BE2C (cell line): ENCODE measurements at regions not wholly inside any gene's neighbourhood (a gene's known extent, or its start where the extent isn't known, plus 50 kb on each side); places are given as distances from the start of the nearest gene placed in this dataset.

ENCODE experiments used
- DNase-seq: peaks from one replicate; pipeline ENCODE4 v3.0.0-alpha.2; 2020
- H3K27me3 ChIP-seq: fragments of 250-450 bp; sonication (Bioruptor Pico); 2 replicates; pipeline ENCODE4 v1.5.1; 2020; ENCODE audit warnings: mild to moderate bottlenecking
- H3K36me3 ChIP-seq: fragments of 250-450 bp; sonication (Bioruptor Pico); 2 replicates; pipeline ENCODE4 v1.5.1; 2020; ENCODE audit warnings: mild to moderate bottlenecking
- H3K4me1 ChIP-seq: fragments of 250-450 bp; sonication (Bioruptor Pico); 2 replicates; pipeline ENCODE4 v1.5.1; 2020
- H3K4me3 ChIP-seq: 2 replicates; pipeline ENCODE4 v1.5.1; 2011; ENCODE audit warnings: low read depth, low read length
- H3K9me3 ChIP-seq: fragments of 250-450 bp; sonication (Bioruptor Pico); 2 replicates; pipeline ENCODE4 v1.5.1; 2020
- TF ChIP-seq, protein P1 (sequence below): IDR thresholded peaks from 2 replicates; pipeline ENCODE4 v1.5.1; 2012; ENCODE audit warnings: mild to moderate bottlenecking, low read depth, low read length

DNA sequence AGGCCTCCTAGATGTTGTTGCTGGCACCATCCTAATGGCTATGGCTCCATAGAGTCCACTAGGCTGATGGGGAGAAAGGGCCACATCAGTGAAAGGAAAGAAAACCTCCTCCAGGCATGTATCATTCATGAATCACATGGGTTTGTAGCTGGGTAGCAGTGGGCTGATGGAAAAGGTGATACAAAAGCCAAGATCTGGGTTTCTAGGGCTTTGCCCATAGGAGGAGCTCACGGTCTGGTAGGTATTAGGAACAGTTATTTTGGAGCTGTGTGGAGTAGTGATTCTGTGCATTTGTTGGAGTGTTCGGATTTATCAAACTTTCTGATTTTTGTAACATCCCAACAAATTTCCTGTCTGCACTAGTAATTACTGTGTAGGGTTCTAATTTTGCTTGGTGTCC lies 259.2 kb downstream of the SLC4A3 start:
- no peaks in the 10 kb centered on the region for H3K4me1 ChIP-seq
- H3K27me3 ChIP-seq: no peaks in the 10 kb centered on the region
- TF ChIP-seq, protein P1, sequence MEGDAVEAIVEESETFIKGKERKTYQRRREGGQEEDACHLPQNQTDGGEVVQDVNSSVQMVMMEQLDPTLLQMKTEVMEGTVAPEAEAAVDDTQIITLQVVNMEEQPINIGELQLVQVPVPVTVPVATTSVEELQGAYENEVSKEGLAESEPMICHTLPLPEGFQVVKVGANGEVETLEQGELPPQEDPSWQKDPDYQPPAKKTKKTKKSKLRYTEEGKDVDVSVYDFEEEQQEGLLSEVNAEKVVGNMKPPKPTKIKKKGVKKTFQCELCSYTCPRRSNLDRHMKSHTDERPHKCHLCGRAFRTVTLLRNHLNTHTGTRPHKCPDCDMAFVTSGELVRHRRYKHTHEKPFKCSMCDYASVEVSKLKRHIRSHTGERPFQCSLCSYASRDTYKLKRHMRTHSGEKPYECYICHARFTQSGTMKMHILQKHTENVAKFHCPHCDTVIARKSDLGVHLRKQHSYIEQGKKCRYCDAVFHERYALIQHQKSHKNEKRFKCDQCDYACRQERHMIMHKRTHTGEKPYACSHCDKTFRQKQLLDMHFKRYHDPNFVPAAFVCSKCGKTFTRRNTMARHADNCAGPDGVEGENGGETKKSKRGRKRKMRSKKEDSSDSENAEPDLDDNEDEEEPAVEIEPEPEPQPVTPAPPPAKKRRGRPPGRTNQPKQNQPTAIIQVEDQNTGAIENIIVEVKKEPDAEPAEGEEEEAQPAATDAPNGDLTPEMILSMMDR: no peak
- no peaks in the 10 kb centered on the region for H3K36me3 ChIP-seq
- no peak overlapping the region for H3K4me3 ChIP-seq
- no peak for DNase-seq
- no peaks in the 10 kb centered on the region for H3K9me3 ChIP-seq

DNA sequence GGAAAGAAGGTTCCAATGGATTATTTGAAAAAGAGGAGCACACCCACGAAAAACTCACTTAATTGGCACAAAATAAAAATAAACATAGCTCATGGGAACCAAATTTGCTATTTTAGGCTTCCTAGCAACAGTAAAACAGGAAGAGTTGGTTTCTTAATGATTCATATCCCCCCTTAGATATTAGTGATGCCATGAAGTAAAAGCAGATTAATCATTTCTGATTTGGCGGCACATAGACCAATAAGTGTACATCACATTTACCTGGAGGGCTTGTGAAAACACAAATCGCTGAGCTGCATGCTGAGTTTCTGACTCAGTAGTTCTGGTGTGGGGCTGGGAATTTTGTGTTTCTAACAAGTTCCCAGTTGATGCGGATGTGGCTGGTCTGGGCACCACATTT lies 260.4 kb downstream of the SLC4A3 start:
- TF ChIP-seq, protein P1: no peak
- Histone ChIP-seq H3K9me3 (no peaks in the 10 kb centered on the region), H3K4me1 (no peaks in the 10 kb centered on the region), H3K27me3 (no peaks in the 10 kb centered on the region), H3K36me3 (no peaks in the 10 kb centered on the region), H3K4me3 (no peak overlapping the region)
- no peak for DNase-seq

DNA sequence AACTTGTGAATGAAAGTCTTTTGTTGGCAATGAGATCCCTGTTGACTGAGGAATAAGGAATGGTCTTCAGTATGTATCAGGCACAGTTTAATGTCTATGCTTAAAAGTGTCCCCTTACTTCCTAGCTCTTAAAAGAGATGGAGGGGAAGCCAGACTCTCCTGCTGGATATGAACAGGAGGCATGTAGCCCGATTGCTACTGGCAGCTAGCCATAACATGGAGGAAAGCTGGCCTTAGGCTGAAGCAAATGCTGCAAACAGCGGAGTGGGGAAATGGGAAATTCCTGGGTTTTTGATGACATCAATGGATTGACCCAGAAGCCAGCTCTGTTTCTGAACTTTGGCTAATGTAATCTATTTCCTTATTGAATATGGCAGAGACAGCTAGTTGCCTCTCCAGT lies 266.1 kb downstream of the SLC4A3 start:
- H3K27me3 ChIP-seq: no peaks in the 10 kb centered on the region
- no peak for DNase-seq
- no peaks in the 10 kb centered on the region for H3K9me3 ChIP-seq
- TF ChIP-seq, protein P1: no peak
- no peak overlapping the region for H3K4me3 ChIP-seq
- no peaks in the 10 kb centered on the region for H3K36me3 ChIP-seq
- H3K4me1 ChIP-seq: no peaks in the 10 kb centered on the region

DNA sequence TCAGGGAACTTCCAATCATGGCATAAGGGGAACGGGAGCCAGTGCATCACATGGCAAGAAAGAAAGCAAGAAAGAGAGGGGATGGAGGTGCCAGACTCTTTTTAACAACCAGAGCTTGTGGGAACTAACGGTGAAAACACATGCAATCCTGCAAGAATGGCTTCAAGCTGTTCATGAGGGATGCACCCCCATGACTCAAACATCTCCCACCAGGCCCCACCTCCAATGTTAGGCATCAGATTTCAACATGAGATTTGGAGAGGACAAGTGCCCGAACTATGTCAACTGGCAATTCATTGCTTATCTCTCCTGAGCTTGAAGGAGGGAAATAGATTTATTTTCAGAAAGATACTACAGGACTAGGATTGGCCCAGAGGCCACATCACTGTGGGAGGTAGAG lies 270.0 kb downstream of the SLC4A3 start:
- Histone ChIP-seq H3K27me3 (no peaks in the 10 kb centered on the region), H3K36me3 (no peaks in the 10 kb centered on the region), H3K4me1 (no peaks in the 10 kb centered on the region), H3K4me3 (no peak overlapping the region), H3K9me3 (no peaks in the 10 kb centered on the region)
- TF ChIP-seq, protein P1: no peak
- DNase-seq: no peak

DNA sequence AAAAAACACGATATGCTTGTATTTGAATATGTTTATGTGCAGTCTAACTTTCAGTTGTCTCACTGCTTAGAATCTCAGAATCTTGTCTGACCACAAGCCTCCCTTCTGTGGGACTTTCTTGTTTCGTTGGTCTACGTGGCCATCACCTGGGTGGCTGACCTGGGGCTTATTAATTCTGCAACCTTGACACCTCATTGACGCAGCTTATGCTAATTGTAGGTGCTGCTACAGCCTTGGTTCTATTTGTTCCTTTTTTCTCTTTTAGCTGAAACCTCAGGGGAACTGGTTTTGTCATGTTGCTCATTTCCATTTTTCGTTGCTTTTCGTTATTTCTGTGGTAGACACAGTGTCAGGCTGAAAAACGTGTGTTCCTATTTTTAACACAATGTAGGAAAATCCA lies 273.7 kb downstream of the SLC4A3 start:
- no peaks in the 10 kb centered on the region for H3K27me3 ChIP-seq
- H3K4me3 ChIP-seq: no peak overlapping the region
- TF ChIP-seq, protein P1: no peak
- H3K36me3 ChIP-seq: no peaks in the 10 kb centered on the region
- DNase-seq: no peak
- H3K9me3 ChIP-seq: no peaks in the 10 kb centered on the region
- no peaks in the 10 kb centered on the region for H3K4me1 ChIP-seq

DNA sequence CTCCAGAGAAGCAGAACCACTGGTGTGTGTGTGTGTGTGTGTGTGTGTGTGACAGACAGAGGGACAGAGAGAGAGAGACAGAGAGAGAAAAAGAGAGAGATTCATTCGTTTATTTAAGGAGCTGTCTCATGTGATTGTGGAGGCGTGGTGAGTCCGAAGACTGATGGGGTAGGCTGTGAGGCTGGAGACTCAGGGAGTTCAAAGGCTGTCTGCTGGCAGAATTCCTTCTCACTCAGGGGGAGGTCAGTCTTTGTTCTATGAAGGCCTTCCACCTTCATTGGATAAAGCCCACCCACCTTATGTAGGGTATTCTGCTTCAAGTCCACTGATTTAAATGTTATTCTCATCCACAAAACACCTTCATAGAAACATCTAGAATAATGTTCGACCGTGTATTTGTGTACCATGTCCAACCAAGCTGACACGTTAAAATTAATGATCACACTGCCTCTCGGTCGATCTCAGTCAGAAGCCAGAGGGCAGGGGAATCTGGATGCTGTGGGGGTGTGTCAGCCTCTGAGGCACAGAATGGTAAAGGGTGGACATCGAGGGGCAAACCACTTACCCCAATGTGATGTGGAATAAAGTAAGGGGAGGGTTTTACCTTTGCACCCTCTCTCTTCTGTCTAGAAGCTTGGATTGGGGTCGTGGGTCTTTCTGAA lies 275.6 kb downstream of the SLC4A3 start:
- Histone ChIP-seq H3K9me3 (no peaks in the 10 kb centered on the region), H3K4me1 (no peaks in the 10 kb centered on the region), H3K36me3 (no peaks in the 10 kb centered on the region), H3K27me3 (no peaks in the 10 kb centered on the region), H3K4me3 (no peak overlapping the region)
- TF ChIP-seq, protein P1: no peak
- no peak for DNase-seq
